ENCODE measurements at regions not wholly inside any gene's neighbourhood (a gene's known extent, or its start where the extent isn't known, plus 50 kb on each side); places are given as distances from the start of the nearest gene placed in this dataset.

- no peak for DNase-seq
Observed at GRCh38 chr5:124581738-124582560, 164.5 kb downstream of the ZNF608 start.

DNA sequence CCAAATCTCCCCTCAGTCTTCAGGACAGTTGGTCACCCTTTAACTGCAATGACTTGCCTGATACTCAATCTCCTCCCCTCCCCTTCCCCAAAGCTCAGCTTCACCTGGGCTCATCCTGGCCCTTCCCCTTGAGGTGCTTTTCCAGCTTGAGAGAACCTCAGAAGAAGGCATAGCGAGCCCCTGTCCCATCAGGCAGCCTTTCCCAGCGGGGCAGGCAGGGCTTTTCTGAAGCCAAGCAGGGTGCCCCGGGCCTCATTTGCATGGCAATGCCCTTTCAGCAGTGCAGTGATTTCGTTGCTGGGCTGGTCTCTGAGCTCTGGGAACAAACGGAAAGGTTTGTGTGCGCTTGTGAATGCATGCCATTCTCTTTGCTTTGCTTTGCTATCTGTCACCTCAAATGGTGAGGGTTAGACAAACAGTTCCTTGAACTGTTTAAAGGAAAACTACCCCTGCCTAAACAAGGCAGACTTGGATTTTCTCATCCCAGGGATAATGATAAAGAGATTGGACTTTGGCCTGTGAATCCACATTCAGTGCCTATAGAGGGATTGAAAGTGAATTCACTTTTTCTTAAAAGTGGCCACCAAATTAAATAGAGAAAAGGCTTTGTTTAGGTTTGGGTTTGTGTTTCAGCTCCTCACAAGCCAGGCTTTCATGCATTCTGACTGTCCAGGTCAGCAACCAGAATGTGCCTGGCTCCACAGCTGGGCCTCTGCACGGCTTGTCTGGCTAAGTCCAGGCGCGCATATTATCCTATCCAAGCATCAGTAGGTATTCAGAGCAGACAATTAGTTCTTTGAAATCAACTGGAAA is 165.3 kb downstream of the ZNF608 start:
- no peak for DNase-seq

DNA sequence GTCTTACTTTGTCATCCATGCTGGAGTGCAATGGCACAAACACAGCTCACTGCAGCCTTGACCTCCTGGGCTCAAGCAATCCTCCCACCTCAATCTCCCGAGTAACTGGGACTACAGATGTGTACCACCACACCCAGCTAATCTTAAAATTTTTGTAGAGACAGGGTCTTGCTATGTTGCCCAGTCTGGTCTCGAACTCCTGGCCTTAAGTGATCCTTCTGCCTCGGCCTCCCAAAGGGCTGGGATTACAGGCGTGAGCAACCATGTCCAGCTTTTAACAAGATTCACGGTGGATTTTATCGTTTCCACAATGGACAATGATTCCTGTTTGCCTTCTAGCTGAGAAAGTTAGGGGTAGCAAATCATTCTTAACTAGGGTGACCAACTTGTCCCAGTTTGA is 165.9 kb downstream of the ZNF608 start:
- no peak for DNase-seq

DNA sequence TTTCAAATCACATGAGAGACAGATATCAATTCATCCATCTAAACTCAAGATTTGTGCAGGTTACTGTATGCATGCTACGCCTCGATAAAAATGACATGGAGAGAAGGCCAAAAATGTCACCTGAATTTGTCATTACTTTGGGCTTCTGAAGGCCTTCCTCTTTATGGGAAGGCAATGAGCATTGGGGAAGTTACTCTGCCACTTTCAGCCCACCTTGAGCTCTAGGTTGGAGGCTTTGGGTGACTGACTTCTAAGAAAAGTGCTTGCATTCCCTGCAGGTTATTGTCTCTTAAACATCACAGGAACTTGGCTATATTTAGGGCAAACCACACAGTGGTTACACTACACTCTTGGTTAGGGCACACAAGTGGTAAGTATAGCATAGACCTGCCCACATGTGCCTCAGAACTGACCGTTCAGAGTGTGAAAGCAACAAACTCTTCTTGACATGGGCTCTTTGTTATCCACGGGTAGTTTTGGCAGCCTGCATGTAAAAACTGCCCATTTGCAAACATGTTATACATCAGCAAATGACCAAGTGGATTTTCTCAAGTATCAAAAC is 169.5 kb downstream of the ZNF608 start:
- no peak for DNase-seq

GRCh38 chr5:124575725-124576124 is 170.7 kb downstream of the ZNF608 start:
- DNase-seq, result no peak

- no peak for DNase-seq
Observed at GRCh38 chr5:124574521-124575436, 171.7 kb downstream of the ZNF608 start.

DNA sequence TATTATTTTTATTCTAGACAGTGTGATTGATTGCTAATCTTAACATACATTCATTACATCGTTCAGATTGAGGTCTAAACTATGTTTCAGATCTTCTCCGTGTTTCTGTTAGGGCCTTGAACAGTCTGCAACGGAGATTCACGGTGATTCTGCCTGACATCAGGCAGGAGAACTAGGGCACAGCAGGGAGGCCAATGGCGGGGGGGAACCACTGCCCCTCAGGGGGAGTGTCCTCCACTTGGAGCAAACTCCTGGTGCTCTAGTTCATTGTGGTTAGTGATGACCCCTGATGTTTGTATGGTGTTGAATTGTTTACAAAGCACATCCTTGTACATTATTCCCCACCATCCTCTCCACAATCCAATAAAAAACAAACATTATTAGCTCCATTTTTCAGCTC is 173.5 kb downstream of the ZNF608 start:
- no peak for DNase-seq

DNA sequence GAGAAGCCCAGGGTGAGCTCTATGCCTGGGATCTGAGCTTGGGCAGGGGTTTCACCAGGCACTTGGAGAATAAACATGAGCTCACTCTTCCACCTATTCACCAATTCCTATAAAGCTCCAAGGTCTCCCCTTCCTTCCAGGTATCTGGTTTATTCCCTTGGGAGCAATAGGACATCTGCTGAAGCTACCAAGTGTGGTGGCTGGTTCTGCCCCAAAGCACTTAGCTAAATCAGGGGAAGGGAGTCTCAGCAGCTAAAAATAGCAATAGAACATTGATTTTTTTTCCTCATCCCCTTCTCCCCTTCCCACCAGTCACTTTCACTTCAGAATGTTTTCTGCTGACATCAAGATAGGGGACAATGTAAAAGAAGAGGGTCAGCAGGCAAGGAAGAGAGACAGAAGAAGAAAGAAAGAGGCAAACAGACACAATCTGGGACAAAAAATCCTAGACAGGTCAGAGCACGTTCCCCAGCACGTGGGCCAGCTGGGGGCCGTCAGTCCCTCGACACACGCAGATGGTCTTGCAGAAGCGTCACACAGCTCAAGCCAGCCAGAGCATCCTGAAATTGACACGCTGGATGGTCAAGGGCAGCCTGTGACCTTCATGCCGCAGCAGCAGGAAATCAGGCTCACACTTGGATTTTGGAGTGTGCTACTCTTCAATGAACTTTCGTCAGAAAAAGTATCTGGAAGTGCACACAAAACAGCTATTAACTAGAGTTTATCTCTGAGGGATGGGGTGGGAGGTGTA is 176.0 kb downstream of the ZNF608 start:
- DNase-seq, result no peak

GRCh38 chr5:124566875-124567450 is 179.5 kb downstream of the ZNF608 start:
- no peak for DNase-seq

DNA sequence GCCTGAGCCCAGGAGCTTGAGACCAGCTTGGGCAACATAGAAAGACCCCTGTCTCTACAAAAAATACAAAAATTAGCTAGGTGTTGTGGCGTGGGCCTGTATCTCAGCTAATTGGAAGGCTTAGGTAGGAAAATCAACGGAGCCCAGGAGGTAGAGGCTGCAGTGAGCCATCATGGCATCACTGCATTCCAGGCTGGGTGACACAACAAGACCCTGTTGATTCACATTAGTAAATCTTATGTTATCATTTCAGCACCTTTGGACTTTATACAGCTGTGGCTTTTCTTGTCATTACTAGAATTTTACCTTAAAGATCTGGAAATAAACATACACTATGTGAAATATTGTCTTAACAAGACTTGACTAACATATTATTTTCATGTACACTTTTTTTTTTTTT is 185.0 kb downstream of the ZNF608 start:
- DNase-seq, result no peak

DNA sequence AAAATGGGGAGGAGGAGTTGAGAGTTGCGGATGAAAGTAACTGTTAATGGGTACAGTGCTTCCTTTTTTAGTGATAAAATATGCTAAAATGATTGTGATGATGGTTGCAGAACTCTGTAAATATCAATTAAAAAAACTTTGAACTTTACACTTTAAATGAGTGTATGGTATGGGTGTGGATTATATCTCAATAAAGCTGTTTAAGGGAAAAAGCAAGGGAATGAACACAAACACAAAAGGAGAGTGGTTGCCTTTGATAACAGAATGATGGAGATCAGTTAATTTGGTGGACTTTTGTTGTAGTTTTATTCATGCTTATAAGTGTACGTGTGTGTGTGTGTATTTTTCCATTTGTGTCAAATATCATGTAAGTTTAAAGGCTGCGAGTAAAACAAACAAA is 186.1 kb downstream of the ZNF608 start:
- no peak for DNase-seq

DNA sequence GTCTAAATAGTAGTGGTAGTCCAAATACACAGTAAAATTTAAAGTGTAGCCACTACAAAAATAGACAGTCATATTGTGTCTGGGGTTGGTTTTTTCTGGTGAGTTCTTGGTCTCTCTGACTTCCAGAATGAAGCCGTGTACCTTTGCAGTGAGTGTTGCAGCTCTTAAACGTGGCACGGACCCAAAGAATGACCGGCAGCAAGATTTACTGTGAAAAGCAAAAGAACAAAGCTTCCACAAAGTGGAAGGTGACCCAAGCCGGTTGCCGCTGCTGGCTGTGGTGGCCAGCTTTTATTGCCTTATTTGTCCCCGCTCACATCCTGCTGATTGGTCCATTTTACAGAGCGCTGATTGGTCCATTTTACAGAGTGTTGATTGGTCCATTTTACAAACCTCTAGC is 188.7 kb downstream of the ZNF608 start:
- no peak for DNase-seq

GRCh38 chr5:124554746-124555578 is 191.5 kb downstream of the ZNF608 start:
- no peak for DNase-seq

DNA sequence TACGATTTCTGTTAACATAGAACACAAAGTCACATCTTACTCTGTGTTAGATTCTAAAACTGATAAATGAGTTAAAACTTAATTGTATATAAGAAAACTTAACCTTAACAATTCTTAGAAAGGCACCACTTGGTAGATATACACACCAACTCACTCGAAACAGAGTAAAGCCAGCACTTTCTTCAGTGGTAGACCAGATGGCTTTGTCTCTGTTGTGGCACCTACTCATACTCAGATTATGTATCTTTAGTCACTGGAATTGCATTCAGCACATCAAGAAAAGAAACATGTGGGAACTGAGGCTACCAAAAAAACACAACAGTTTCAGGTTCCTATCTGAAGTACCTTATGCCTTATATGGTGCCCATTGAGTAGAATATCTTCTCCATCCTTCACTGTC is 192.5 kb downstream of the ZNF608 start:
- DNase-seq, result no peak

DNA sequence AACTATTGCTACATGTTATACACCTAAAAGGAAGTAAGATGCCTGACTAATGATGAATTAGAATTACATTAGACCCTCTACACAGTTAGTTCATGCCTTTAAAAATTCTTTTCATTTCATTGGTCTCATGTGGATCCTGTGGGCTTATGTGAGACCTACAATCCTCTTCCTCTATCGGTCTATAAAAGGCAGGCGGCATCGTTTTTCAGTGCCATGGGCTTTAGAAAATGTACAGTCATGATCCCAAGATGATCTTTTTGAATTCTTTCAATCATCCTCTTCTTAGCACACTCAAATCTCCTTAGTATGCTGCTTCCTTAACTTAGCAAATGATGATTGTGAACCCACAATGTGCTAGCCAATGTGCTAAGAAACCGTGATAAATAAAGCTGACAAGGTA is 193.9 kb downstream of the ZNF608 start:
- DNase-seq, result no peak

- DNase-seq, result no peak
Observed at GRCh38 chr5:124551939-124552279, 194.5 kb downstream of the ZNF608 start.

GRCh38 chr5:124550731-124551130 is 195.7 kb downstream of the ZNF608 start:
- DNase-seq, result no peak

GRCh38 chr5:124549891-124550436 is 196.5 kb downstream of the ZNF608 start:
- DNase-seq, result no peak

- peak; percentile 63 for DNase-seq
Observed at GRCh38 chr5:124546643-124547042, 199.8 kb downstream of the ZNF608 start.

- peak; percentile 35 for DNase-seq
Observed at GRCh38 chr5:124544366-124545055, 201.9 kb downstream of the ZNF608 start.

Measured in hematopoietic multipotent progenitor cell treated with erythropoietin and hydrocortisone succinate and interleukin-3 and kit ligand, for 4 days (in vitro differentiated cells).